A673 (cell line): ENCODE measurements at regions not wholly inside any gene's neighbourhood (a gene's known extent, or its start where the extent isn't known, plus 50 kb on each side); places are given as distances from the start of the nearest gene placed in this dataset.

Experiments
- BruUV-seq: library from RNA; stranded (reverse); fragments of 400-500 nt; replicated peaks from 2 replicates; lab custom pipeline; 2021; lab: Mats Ljungman, UMichigan
- CTCF ChIA-PET: fragments of 300-600 bp; sonication (Branson Sonifier 250); formaldehyde crosslinking; loops from one replicate; lab custom pipeline; 2022; ENCODE audit warnings: antibody characterized with exemption; lab: Charles Lee
- POLR2A ChIA-PET: fragments of 300-600 bp; sonication (Branson Sonifier 250); formaldehyde crosslinking; loops from one replicate; lab custom pipeline; 2022; ENCODE audit warnings: antibody characterized with exemption; ENCODE audit not compliant: low non-redundant PET; lab: Charles Lee
- DNase-seq: peaks from one replicate; pipeline ENCODE4 v3.0.0-alpha.2; 2015; ENCODE audit warnings: low spot score
- H3K27ac ChIP-seq: fragments of 200-600 bp; sonication (generic); 2 replicates; pipeline ENCODE4 v1.5.1; 2016; ENCODE audit warnings: mixed run types, low read depth, mild to moderate bottlenecking, mixed read lengths, antibody characterized with exemption, low read length; ENCODE audit not compliant: poor library complexity, severe bottlenecking
- H3K27me3 ChIP-seq: fragments of 200-600 bp; sonication (generic); replicated peaks from 2 replicates; pipeline ENCODE4 v1.6.1; 2017; ENCODE audit warnings: mixed run types, low read depth, mild to moderate bottlenecking, mixed read lengths, antibody characterized with exemption, low read length; ENCODE audit not compliant: insufficient read depth, poor library complexity
- H3K36me3 ChIP-seq: fragments of 200-600 bp; sonication (generic); 2 replicates; pipeline ENCODE4 v1.6.1; 2016; ENCODE audit warnings: mixed run types, mild to moderate bottlenecking, mixed read lengths, antibody characterized with exemption, low read length; ENCODE audit not compliant: insufficient read depth, poor library complexity, severe bottlenecking
- H3K4me1 ChIP-seq: fragments of 200-600 bp; sonication (generic); 2 replicates; pipeline ENCODE4 v1.6.1; 2017; ENCODE audit warnings: mixed run types, mild to moderate bottlenecking, mixed read lengths, antibody characterized with exemption, low read length; ENCODE audit not compliant: insufficient read depth, poor library complexity, severe bottlenecking
- H3K4me3 ChIP-seq: fragments of 200-600 bp; sonication (generic); 2 replicates; pipeline ENCODE4 v1.5.1; 2016; ENCODE audit warnings: low read depth, mixed run types, mild to moderate bottlenecking, mixed read lengths, low read length; ENCODE audit not compliant: poor library complexity, severe bottlenecking
- H3K9me3 ChIP-seq: fragments of 200-600 bp; sonication (generic); 2 replicates; pipeline ENCODE4 v1.6.1; 2016; ENCODE audit warnings: mixed run types, low read depth, mild to moderate bottlenecking, mixed read lengths, antibody characterized with exemption, low read length; ENCODE audit not compliant: poor library complexity, severe bottlenecking
- CTCF ChIP-seq: fragments of 300-800, 200-600 bp; sonication (generic); conservative IDR thresholded peaks from 2 replicates; pipeline ENCODE4 v1.5.1; 2017; ENCODE audit warnings: low read depth, mild to moderate bottlenecking, antibody characterized with exemption, low read length, moderate library complexity, mixed read lengths
- EZH2 ChIP-seq: fragments of 200-600 bp; sonication (generic); IDR thresholded peaks from 2 replicates; pipeline ENCODE4 v1.6.1; 2017; ENCODE audit warnings: borderline replicate concordance, low read depth, mild to moderate bottlenecking, mixed read lengths, antibody characterized with exemption, low read length; ENCODE audit not compliant: poor library complexity, severe bottlenecking
- intact Hi-C: fragments of 100-400 bp; cut with micrococcal nuclease; formaldehyde crosslinking; loops from one replicate; pipeline ENCODE4 v1.10.0; 2022; ENCODE audit not compliant: unreplicated experiment

DNA sequence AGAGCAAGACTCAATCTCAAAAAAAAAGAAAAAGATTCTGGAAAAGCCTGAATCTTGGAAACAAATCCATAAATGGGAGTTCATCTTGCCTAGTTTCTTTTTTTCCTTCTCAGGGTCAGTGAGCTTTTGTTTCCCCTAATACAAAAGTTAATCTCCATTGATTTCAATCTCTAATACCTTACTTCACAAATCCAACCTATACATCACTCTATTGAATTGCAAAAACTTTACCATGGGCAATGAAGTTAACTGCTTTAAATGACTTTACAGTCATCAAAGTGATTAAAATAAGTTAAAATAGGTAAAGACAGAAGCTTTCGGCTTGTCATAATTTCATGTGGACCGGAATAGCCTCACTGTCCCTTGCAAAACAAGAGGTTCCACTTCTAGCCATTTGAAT, 1012.7 kb upstream of the SEL1L start:
- H3K27ac ChIP-seq: no peak overlapping the region
- ChIA-PET POLR2A (no interaction called here), CTCF (no interaction called here)
- no peak for DNase-seq
- intact Hi-C loops: no loop called here
- H3K36me3 ChIP-seq: no peaks in the 10 kb centered on the region
- H3K4me1 ChIP-seq: no peaks in the 10 kb centered on the region
- H3K4me3 ChIP-seq: no peak overlapping the region
- no peaks in the 10 kb centered on the region for H3K9me3 ChIP-seq
- H3K27me3 ChIP-seq: no peaks in the 10 kb centered on the region
- BruUV-seq: no TSS peak
- TF ChIP-seq EZH2 (no peak), CTCF (no peak)

- no peak overlapping the region for H3K27ac ChIP-seq
- no peaks in the 10 kb centered on the region for H3K27me3 ChIP-seq
- intact Hi-C loops: no loop called here
- CTCF ChIA-PET: no interaction called here
- no peaks in the 10 kb centered on the region for H3K4me1 ChIP-seq
- BruUV-seq: no TSS peak
- no peaks in the 10 kb centered on the region for H3K36me3 ChIP-seq
- no peak for DNase-seq
- no peak overlapping the region for H3K4me3 ChIP-seq
- H3K9me3 ChIP-seq: no peaks in the 10 kb centered on the region
- no peak for TF ChIP-seq EZH2
- TF ChIP-seq CTCF: no peak
- POLR2A ChIA-PET: interaction anchor here (0.6 kb wide), 1 partner anchor 500 kb away, joined by 4 read pairs; no protein-coding TSS in a partner anchor
Measured at GRCh38 chr14:82549306-82549990, 1015.8 kb upstream of the SEL1L start.

DNA sequence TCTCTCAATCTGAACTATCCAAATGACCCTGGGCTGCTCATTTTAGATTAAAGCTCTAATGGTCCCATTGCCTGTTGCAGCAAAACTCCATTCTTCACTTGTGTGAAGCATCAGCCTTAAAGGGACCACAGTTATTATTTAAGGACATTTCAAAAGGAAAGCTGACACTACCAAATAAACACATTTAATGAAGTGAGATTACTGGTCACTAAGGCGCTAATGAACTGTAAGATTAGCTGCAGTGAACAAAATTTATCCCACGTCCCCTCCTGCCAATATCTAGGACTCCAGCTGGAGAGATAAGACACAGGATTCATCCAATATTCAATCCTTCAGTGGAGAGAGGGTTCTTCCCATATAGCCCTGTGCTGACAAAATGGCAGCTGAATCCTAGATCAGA, 1029.2 kb upstream of the SEL1L start:
- POLR2A ChIA-PET: no interaction called here
- Histone ChIP-seq H3K36me3 (no peaks in the 10 kb centered on the region), H3K4me3 (no peak overlapping the region), H3K27me3 (no peaks in the 10 kb centered on the region), H3K4me1 (no peaks in the 10 kb centered on the region), H3K9me3 (no peaks in the 10 kb centered on the region), H3K27ac (no peak overlapping the region)
- TF ChIP-seq EZH2 (no peak), CTCF (no peak)
- BruUV-seq: no TSS peak
- CTCF ChIA-PET: no interaction called here
- no peak for DNase-seq
- intact Hi-C loops: no loop called here
